H4 (cell line): ENCODE measurements at regions not wholly inside any gene's neighbourhood (a gene's known extent, or its start where the extent isn't known, plus 50 kb on each side); places are given as distances from the start of the nearest gene placed in this dataset.

ENCODE experiments used
- DNase-seq: peaks from one replicate; pipeline ENCODE4 v3.0.0-alpha.2; 2015; ENCODE audit warnings: low spot score

- DNase-seq: peak; percentile 55
Observed at GRCh38 chr7:12518920-12519681, 51.4 kb upstream of the SCIN start.

DNA sequence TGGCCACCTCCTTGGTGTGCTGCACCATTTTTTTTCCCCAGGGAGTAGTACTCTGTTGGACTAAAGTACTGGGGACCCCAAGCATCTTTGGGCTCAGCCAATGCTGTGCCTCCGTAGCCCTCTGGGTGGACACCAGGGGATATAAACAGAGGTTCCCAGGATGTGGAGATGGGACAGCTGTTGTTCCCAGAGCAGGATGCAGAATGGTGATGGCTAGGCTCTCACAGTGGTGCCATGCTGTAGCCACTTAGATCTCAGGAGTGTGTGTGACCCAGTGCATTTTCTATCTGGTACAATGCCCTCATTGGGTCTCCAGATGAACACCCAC is 50.9 kb upstream of the SCIN start:
- DNase-seq: no peak
